ENCODE measurements at regions not wholly inside any gene's neighbourhood (a gene's known extent, or its start where the extent isn't known, plus 50 kb on each side); places are given as distances from the start of the nearest gene placed in this dataset.

- no peak for TF ChIP-seq CTCF (IDR thresholded peaks at IDR 0.05)
- TF ChIP-seq POLR2A (IDR thresholded peaks at IDR 0.05), result no peak
Observed at GRCh38 chr6:137815692-137816091, 51.4 kb upstream of the TNFAIP3 start.

Measured in heart left ventricle (tissue), 13 donors.